ENCODE measurements at regions not wholly inside any gene's neighbourhood (a gene's known extent, or its start where the extent isn't known, plus 50 kb on each side); places are given as distances from the start of the nearest gene placed in this dataset.

DNA sequence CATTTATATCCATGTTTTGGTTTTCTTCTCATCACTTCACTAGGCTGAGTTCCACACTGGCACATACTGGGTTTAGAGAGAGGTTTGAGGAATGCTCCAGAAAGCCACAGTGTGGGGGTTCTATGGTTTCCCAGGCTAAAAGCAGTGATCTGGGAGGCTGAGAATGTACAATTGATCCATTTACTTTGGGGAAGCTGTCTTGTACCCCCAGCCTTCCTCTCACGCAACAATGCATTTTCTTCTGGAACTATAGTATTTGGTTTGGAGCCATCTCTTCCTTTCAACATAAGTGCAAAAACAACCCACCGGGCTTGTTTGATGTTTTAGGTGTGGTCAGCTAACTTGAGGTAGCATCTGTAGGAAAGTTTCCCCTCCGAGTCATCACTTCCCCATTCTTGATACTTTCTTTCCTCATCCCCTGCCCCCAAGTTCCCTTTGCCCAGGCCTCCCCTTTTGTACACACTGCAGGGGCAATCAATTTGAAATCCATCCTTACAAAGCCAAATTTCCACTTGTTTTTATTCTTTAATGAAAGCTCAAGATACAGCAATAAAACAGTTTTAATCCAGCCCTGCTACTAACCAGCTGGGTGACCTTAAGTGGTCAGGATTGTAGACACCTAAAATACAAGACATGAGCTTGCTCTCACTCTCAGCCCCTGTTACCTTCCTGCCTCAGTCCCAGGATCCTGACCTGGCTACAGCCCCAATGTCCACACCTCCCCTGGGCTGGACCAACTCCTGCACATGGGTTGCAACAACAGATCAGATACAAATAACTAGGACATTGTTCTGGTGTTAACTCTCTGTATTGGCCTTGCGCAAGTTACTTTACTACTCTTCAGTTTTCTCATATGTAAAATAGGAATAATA, 109.2 kb downstream of the FHDC1 start:
- TF ChIP-seq, protein P1, sequence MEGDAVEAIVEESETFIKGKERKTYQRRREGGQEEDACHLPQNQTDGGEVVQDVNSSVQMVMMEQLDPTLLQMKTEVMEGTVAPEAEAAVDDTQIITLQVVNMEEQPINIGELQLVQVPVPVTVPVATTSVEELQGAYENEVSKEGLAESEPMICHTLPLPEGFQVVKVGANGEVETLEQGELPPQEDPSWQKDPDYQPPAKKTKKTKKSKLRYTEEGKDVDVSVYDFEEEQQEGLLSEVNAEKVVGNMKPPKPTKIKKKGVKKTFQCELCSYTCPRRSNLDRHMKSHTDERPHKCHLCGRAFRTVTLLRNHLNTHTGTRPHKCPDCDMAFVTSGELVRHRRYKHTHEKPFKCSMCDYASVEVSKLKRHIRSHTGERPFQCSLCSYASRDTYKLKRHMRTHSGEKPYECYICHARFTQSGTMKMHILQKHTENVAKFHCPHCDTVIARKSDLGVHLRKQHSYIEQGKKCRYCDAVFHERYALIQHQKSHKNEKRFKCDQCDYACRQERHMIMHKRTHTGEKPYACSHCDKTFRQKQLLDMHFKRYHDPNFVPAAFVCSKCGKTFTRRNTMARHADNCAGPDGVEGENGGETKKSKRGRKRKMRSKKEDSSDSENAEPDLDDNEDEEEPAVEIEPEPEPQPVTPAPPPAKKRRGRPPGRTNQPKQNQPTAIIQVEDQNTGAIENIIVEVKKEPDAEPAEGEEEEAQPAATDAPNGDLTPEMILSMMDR (IDR thresholded peaks at IDR 0.05), result no peak
- TF ChIP-seq EZH2phosphoT487 (IDR thresholded peaks at IDR 0.05) (no peak), EZH2 (IDR thresholded peaks at IDR 0.05) (no peak)

Measured in neural progenitor cell (in vitro differentiated cells).